GM19099 (cell line): ENCODE measurements at regions not wholly inside any gene's neighbourhood (a gene's known extent, or its start where the extent isn't known, plus 50 kb on each side); places are given as distances from the start of the nearest gene placed in this dataset.

Experiments
- POLR2A ChIP-seq: IDR thresholded peaks from 3 replicates; pipeline ENCODE4 v1.6.1; 2011; ENCODE audit warnings: low read depth; ENCODE audit not compliant: insufficient read length; ENCODE audit errors: extremely low read depth

DNA sequence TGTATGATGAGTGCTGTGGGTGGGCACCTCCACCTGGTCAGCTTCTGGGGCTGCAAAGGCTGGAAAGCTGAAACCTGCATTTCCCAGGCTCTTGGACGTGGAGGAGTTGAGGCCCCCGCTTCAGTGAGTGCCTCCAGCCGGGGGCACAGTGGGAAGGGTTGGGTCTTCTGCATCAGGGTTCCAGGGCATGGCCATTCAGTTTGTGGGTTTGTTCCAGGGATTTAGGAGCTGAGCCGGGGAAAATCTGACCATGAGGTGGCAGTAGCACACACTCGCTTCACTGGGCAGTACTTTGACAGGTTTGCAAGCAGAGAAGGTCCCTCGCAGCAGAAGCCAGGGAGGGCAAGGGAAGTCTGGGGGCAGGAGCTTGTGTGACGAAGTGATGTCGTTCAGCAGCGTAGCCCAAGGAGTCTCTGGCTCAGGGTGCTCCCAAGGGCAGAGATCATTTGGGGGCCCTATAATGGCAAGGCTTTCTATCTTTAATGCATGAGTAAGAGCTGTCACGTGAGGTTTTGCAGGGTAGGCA is 69.5 kb upstream of the SULF2 start:
- no peak for TF ChIP-seq POLR2A

DNA sequence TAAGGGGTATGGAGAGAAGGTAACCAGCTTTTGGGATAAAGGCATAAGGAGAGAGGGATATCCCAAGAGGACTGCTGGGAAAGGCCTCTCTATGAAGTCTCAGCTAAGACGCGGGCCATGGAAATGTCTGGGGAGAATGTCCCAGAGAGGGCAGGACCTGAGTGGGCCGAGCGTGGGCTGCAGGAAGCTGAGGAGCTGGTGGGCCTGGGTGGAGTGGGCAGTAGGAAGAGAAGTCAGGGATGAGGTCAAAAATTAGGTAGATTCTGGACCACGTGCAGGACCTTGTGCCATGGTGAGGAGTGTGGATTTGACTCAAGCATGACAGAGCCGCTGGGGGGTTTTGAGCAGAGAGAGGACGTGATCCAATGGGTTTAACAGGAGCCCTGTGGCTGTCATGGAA is 66.5 kb upstream of the SULF2 start:
- no peak for TF ChIP-seq POLR2A

DNA sequence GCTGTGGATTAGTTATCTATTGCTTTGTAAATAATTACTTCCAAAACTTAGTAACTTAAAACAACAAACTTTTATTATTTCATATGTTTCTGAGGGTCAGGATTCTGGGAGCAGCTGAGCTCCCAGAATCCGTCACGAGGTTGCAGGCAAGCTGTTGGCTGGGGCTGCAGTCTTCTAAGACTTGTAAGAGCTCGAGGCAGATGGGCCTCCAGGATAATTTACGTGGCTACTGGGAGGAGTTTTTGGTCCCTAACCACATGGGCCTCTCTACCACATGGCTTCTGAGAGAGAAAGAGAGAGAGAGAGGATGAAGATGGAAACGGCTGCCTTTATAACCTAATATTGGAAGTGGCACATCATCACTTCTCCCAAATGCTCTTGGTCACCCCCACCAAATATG is 64.9 kb upstream of the SULF2 start:
- TF ChIP-seq POLR2A, result no peak

DNA sequence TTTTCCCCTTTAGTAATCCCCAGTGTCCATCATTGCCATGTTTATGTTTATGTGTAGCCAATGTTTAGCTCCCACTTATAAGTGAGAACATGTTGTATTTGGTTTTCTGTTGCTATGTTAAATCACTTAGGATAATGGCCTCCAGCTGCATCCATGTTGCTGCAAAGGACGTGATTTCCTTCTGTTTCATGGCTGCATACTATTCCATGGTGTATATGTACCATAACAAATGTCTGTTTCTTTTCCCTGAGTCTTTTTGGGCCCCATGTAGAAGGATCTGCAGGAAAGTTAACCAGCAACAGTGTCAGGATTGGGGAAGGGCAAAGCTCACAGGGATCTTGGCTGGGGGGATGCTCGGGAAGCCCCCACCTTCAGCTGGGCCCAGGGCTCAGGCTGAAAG is 64.3 kb upstream of the SULF2 start:
- no peak for TF ChIP-seq POLR2A

DNA sequence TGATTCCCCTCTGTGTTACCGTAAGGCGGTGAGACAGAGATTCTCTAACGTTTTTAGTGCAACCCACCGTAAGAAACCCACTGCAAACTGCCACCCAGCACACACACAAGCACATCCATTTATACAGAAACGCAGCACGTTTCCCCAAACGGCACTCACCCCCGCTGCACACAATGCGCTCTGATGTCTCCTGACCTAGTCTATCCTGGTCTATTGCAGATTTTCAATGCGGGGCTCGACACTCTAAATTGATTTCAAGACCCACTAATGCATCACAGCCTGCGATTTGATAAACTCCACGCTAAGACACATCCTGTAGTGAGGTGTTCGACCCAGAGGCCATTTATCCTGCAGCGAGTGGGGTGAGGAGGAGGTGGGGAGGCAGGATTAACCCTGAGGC is 63.7 kb upstream of the SULF2 start:
- no peak for TF ChIP-seq POLR2A

DNA sequence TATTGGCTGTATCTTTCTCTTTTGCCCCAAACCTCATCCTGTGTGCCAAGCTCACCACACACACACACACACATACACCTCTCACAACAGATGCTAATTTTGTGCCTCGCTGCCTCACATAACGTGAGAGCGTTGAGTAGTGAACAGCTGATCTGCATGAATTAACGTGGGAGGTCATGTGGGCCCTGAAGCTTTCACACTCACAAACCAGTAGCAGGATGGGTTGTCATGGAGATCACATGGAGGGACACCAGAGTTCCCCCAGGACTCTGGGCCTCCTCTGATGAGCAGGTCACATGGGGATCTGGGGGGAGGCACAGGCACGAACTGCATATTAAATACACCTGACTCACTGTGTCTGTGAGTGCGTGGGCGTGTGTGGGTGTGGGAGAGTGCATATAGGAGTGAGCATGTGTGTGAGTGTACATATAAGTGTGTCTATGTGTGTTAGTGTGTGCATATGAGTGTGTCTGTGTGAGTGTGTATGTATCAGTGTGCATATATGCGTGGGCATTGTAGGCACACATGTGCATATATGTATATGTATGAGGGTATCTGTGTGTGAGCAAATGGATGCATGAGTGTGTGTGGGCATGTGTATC is 62.7 kb upstream of the SULF2 start:
- TF ChIP-seq POLR2A, result no peak

DNA sequence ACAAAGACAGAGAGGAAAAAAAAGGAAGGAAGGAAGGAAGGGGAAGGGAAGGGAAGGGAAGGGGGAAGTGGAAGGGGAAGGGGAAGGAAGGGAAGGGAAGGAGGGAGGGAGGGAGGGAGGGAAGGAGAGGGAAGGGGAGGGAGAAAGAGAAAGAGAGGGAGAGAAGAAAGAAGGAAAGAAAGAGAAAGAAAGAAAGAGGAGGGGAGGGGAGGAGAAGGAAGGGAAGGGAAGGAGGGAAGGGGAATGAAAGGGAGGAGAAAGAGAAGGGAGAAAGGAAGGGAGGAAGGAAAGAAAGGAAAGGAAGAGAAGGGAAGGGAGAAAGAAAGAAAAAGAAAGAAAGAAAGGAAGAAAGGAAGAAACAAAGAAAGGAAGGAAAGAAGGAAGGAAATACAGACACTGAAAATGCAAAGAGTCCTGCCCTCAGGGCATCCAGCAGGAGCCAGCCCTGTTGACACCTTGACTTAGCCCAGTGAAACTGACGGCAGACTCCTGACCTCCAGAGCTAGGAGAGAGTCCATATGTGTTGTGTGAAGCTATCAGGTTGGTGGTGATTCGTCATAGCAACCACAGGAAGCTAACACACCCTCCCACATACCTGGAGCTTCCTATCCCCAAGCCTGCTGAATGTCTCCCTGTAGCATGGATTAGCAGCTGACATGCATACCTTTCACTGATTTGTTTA is 58.7 kb upstream of the SULF2 start:
- no peak for TF ChIP-seq POLR2A
